ENCODE measurements at regions not wholly inside any gene's neighbourhood (a gene's known extent, or its start where the extent isn't known, plus 50 kb on each side); places are given as distances from the start of the nearest gene placed in this dataset.
"Not testable (repeated sequence)": the region's sequence is repeated elsewhere in the genome, so short reads cannot be mapped to it uniquely, and the experiment has no call there.

DNA sequence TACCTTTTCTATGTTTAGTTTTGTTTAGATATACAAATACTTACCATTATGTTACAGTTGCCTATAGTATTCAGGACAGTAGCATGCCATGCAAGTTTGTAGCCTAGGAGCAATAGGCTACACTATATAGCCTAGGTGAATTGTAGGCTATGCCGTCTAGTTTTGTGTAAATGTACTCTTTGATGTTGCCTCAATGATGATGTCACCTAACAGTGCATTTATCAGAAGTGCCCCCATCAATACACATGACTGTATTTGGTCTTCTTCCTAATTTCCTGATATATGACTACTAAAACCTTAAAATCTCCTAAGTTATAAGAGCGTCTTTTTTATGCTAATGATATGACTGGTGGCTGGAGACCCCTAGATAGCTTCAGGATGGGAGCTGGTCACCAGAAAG, 394.4 kb upstream of the STXBP6 start:
- Histone ChIP-seq H3K4me1 (ENCODE audit: control insufficient read depth, insufficient read depth, low read length) (no peaks in the 10 kb centered on the region), H3K27me3 (ENCODE audit: control insufficient read depth, insufficient read depth, low read length) (no peaks in the 10 kb centered on the region), H3K27ac (ENCODE audit: low read depth, low read length) (no peak overlapping the region), H3K9me3 (ENCODE audit: control insufficient read depth, insufficient read depth, low read length) (no peaks in the 10 kb centered on the region), H3K4me3 (ENCODE audit: low read depth, low read length) (no peak overlapping the region), H3K36me3 (ENCODE audit: control insufficient read depth, insufficient read depth, low read length) (no peaks in the 10 kb centered on the region), H3K9ac (ENCODE audit: low read depth, low read length) (no peak overlapping the region)

DNA sequence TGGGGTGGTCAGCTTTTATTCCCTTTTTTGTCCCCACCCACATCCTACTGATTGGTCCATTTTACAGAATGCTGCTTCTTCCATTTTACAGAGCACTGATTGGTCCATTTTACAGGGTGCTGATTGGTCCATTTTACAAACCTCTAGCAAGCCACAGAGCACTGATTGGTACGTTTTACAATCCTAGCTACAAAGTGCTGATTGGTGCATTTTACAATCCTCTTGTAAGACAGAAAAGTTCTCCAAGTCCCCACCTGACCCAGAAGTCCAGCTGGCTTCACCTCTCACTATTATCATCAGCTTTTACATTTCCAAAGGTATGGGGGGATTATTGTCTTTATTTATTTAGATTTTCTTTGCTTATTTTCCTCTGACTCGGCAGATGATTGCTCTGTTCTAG, 390.4 kb upstream of the STXBP6 start:
- not testable (repeated sequence) for H3K9ac ChIP-seq (ENCODE audit: low read depth, low read length); H3K4me1 ChIP-seq (ENCODE audit: control insufficient read depth, insufficient read depth, low read length); H3K9me3 ChIP-seq (ENCODE audit: control insufficient read depth, insufficient read depth, low read length); H3K4me3 ChIP-seq (ENCODE audit: low read depth, low read length); H3K27me3 ChIP-seq (ENCODE audit: control insufficient read depth, insufficient read depth, low read length); H3K27ac ChIP-seq (ENCODE audit: low read depth, low read length); H3K36me3 ChIP-seq (ENCODE audit: control insufficient read depth, insufficient read depth, low read length)

DNA sequence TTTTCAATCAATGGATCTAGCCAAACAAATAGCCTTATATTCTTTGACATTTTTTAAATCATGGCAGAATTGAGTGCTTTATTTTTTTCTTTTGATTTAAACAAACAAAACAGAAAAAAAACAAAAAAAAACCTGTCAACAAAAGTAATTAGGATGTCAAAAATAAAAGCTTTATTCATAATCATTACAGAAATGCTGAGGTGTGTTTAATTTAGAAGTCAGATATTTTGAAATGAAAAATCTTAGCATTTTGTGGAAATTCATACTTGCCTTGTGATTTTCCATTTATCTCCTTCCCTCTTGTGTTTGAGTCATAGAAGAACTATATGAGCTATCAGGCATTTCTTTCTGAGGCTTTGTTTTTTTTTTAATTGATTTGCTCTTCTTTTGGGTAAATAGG, 387.0 kb upstream of the STXBP6 start:
- H3K27ac ChIP-seq (ENCODE audit: low read depth, low read length) = no peak overlapping the region
- H3K9ac ChIP-seq (ENCODE audit: low read depth, low read length) = no peak overlapping the region
- H3K9me3 ChIP-seq (ENCODE audit: control insufficient read depth, insufficient read depth, low read length) = no peaks in the 10 kb centered on the region
- H3K4me1 ChIP-seq (ENCODE audit: control insufficient read depth, insufficient read depth, low read length) = no peaks in the 10 kb centered on the region
- no peaks in the 10 kb centered on the region for H3K27me3 ChIP-seq (ENCODE audit: control insufficient read depth, insufficient read depth, low read length)
- no peak overlapping the region for H3K4me3 ChIP-seq (ENCODE audit: low read depth, low read length)
- no peaks in the 10 kb centered on the region for H3K36me3 ChIP-seq (ENCODE audit: control insufficient read depth, insufficient read depth, low read length)

DNA sequence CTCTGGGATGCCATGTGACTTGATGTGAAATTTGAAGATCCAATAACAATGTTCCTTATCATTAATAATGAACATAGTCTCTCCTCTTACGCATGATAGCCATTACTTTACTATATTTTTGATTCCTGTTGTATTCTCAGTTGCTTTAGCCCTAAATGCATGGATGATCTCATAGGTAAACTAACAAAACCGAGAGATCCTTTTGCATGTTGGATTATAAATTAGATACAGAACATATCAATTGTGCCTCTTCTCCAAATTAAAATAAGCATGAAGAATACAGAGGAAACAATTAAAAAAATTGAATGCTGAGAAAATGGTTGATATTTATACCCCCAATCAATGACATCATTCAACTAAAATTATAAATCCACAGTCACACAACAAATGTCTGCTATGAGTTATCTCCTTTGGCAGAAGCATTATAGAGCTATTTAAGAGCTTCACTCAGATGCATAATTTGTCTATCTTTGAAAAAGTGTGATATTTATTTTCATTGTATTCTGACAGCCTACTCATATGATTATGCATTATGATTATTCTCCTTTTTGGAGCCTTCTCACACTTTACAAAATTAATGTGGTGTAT, 386.4 kb upstream of the STXBP6 start:
- Histone ChIP-seq H3K9ac (ENCODE audit: low read depth, low read length) (no peak overlapping the region), H3K4me3 (ENCODE audit: low read depth, low read length) (no peak overlapping the region), H3K36me3 (ENCODE audit: control insufficient read depth, insufficient read depth, low read length) (no peaks in the 10 kb centered on the region), H3K27ac (ENCODE audit: low read depth, low read length) (no peak overlapping the region), H3K27me3 (ENCODE audit: control insufficient read depth, insufficient read depth, low read length) (no peaks in the 10 kb centered on the region), H3K9me3 (ENCODE audit: control insufficient read depth, insufficient read depth, low read length) (no peaks in the 10 kb centered on the region), H3K4me1 (ENCODE audit: control insufficient read depth, insufficient read depth, low read length) (no peaks in the 10 kb centered on the region)

DNA sequence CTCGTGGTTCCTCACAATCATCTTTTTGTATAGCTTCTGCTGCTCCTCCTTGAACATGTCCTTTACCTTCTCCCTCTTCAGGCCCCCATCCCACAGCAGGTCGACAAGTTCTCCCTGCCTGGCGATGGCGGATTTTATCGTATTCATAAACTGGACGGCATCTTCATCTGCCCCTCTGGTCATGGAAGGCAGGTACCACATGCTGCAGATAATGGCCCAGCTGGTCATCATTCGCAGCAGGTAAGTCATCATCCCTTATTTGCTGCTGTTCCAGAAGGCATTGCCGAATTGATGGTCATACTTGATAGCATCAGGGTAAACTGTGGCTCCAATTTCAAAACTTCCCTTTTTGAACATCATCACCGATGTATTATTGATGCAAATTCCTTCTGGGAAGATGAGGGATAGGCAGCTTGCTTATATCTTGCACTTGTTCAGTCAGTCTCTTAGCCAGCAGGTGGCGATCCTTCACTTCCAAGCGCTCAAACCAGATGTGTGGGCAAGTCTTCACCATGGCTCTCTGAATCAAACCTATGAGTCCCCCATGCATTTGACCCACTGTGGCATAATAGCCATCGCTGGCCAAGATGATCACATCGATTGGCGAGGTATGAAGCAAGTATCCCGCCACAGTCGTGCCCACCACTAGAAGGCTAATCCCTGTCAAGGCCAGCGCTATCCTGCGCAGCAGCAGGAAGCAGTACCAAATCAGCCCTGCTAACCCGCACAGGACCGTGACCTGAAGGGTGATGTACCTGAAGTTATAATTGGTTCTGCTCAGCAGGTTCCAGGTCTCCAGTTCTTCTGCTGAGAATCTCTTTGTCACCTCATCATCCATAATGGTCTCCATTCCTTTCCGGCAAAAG, 381.5 kb upstream of the STXBP6 start:
- Histone ChIP-seq H3K4me1 (ENCODE audit: control insufficient read depth, insufficient read depth, low read length) (no peaks in the 10 kb centered on the region), H3K9me3 (ENCODE audit: control insufficient read depth, insufficient read depth, low read length) (no peaks in the 10 kb centered on the region), H3K4me3 (ENCODE audit: low read depth, low read length) (no peak overlapping the region), H3K36me3 (ENCODE audit: control insufficient read depth, insufficient read depth, low read length) (no peaks in the 10 kb centered on the region), H3K27ac (ENCODE audit: low read depth, low read length) (no peak overlapping the region), H3K27me3 (ENCODE audit: control insufficient read depth, insufficient read depth, low read length) (no peaks in the 10 kb centered on the region), H3K9ac (ENCODE audit: low read depth, low read length) (no peak overlapping the region)

DNA sequence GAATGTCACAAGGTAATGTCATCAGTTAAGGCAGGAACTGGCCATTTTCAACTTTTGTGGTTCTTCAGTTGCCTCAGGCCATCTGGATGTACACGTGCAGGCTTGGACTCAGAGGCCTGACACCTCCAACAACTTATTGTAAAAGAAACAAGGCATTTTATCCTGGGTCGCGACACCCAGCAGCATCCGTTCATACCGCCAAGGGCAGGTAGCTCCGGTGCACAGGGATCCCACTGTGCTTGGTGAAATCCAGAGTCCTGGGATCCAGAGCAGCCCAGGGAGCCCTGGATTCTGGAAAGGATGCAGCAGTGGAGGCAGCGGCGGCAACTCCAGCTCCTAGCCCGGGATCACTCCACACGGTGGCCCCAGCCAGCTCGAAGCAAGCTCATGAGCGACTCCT, 380.9 kb upstream of the STXBP6 start:
- no peak overlapping the region for H3K4me3 ChIP-seq (ENCODE audit: low read depth, low read length)
- H3K9ac ChIP-seq (ENCODE audit: low read depth, low read length) = no peak overlapping the region
- no peaks in the 10 kb centered on the region for H3K27me3 ChIP-seq (ENCODE audit: control insufficient read depth, insufficient read depth, low read length)
- no peaks in the 10 kb centered on the region for H3K9me3 ChIP-seq (ENCODE audit: control insufficient read depth, insufficient read depth, low read length)
- H3K36me3 ChIP-seq (ENCODE audit: control insufficient read depth, insufficient read depth, low read length) = no peaks in the 10 kb centered on the region
- H3K4me1 ChIP-seq (ENCODE audit: control insufficient read depth, insufficient read depth, low read length) = no peaks in the 10 kb centered on the region
- no peak overlapping the region for H3K27ac ChIP-seq (ENCODE audit: low read depth, low read length)

DNA sequence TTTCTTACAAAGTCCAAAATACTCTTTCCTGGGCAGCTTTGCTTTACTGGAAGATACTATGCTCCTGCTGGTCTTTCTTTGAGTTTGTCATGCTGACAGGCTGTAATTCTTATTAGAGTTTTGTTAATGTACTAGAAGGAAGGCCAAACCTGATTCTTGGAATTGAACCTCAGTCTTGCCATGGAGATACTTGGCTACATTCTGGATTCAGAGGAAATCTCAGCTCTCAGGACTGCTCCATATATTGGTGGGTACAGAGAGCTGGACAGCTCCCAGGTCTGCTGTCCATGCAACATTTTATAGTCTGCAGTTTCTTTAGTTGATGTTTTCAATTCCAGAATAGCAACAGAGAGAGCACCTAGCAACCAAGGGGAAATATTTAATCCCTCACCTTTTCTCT, 363.1 kb upstream of the STXBP6 start:
- Histone ChIP-seq H3K9me3 (ENCODE audit: control insufficient read depth, insufficient read depth, low read length) (no peaks in the 10 kb centered on the region), H3K27me3 (ENCODE audit: control insufficient read depth, insufficient read depth, low read length) (no peaks in the 10 kb centered on the region), H3K4me3 (ENCODE audit: low read depth, low read length) (no peak overlapping the region), H3K27ac (ENCODE audit: low read depth, low read length) (no peak overlapping the region), H3K9ac (ENCODE audit: low read depth, low read length) (no peak overlapping the region), H3K4me1 (ENCODE audit: control insufficient read depth, insufficient read depth, low read length) (no peaks in the 10 kb centered on the region), H3K36me3 (ENCODE audit: control insufficient read depth, insufficient read depth, low read length) (no peaks in the 10 kb centered on the region)

DNA sequence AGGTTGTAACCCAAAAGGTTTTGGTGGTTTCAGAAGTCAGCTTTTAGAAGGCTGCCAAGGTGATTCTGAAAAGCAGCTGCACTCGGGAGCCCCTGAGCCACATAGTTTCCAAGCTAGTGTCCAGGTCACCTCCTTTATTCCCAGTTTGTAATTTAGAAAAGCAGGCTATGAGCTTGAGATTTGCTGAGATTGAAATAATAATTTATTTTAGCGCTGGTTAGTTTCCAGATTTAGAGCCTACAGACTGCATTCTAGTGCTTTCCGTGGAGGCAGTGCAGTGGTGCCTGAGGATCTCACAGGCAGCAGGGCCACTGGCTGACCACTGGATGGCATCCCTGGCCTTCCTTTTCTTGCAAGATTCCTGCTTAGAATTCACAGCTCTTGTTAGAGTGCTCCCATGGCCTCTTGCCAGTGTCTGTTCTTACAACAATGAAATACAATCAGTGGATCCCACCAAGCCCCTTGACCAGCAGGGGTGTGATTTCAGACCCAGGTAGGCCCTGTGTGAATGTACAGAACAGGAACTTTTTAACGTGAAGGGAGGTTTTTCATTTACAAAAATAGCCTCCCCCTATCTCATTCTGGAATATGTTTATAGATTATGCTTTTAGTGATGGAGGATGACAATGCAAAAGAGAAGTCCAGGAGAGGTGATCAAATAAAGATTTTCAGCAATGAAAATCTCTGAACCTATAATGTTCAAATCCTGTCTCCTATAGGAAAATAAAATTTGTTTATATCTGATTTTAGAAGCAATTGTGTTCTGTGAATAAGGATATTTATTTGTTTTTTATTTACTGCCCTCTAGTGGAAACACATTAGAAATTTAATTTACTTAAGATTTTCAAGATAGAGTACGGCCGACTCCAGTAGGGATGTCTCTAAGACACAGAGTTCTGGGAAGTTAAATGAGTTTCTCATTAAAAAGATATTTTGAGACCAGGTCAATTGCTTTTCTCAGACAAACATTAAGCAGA, 362.1 kb upstream of the STXBP6 start:
- Histone ChIP-seq H3K27ac (ENCODE audit: low read depth, low read length) (no peak overlapping the region), H3K9ac (ENCODE audit: low read depth, low read length) (no peak overlapping the region), H3K9me3 (ENCODE audit: control insufficient read depth, insufficient read depth, low read length) (no peaks in the 10 kb centered on the region)

DNA sequence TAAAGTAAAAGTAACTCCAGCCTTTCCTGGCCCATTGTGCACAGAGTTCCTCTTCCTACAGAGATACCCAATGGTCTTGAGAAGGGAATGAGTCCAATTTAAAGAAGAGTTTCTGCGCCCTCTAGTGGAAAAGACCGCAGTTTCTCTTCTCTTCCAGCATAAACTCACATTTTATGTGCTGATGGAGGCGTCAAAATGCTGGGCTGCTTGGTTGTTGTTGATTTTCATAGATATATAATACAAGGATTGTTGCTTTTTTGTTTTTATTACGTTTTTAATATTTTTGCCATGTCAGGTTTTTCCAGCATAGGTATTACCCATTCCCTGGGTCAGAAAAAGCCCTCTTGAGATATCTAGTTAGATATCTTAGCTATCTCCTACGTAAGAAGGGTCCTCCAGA, 356.9 kb upstream of the STXBP6 start:
- no peaks in the 10 kb centered on the region for H3K4me1 ChIP-seq (ENCODE audit: control insufficient read depth, insufficient read depth, low read length)
- no peak overlapping the region for H3K4me3 ChIP-seq (ENCODE audit: low read depth, low read length)
- H3K27me3 ChIP-seq (ENCODE audit: control insufficient read depth, insufficient read depth, low read length) = no peaks in the 10 kb centered on the region
- H3K9ac ChIP-seq (ENCODE audit: low read depth, low read length) = no peak overlapping the region
- no peak overlapping the region for H3K27ac ChIP-seq (ENCODE audit: low read depth, low read length)
- H3K36me3 ChIP-seq (ENCODE audit: control insufficient read depth, insufficient read depth, low read length) = no peaks in the 10 kb centered on the region
- H3K9me3 ChIP-seq (ENCODE audit: control insufficient read depth, insufficient read depth, low read length) = no peaks in the 10 kb centered on the region

More for the DNA sequence above, 362.1 kb upstream of the STXBP6 start:
- Histone ChIP-seq H3K27me3 (ENCODE audit: control insufficient read depth, insufficient read depth, low read length) (no peaks in the 10 kb centered on the region), H3K4me3 (ENCODE audit: low read depth, low read length) (no peak overlapping the region), H3K36me3 (ENCODE audit: control insufficient read depth, insufficient read depth, low read length) (no peaks in the 10 kb centered on the region), H3K4me1 (ENCODE audit: control insufficient read depth, insufficient read depth, low read length) (no peaks in the 10 kb centered on the region)

DNA sequence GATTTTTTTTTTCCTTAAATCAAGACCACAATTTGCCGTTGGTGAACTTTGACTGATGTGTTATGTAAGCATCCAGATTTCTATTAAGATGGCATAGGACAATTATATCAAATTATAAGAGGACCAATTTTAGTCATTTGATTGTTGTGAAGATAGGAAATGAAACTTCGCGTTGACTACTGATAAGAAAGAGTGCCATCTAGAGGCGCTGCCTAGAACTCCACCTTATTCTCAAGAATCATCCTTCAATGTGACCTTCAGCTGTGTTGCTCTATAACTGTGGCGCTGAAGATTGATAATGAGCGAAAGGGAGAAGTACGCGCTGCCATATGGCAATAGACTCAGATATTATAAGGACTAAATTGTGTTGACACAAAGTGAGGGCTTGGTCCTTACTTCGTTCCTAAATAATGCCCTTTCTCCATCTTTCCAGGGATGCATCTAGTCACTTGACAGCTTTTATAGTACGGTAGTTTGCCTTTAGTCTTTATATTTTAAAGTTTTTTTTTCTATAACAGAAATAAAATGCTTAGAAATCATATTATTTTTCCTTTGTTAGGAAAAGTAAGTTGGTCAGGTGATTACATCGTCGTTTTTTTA, 350.8 kb upstream of the STXBP6 start:
- no peak overlapping the region for H3K4me3 ChIP-seq (ENCODE audit: low read depth, low read length)
- no peak overlapping the region for H3K9ac ChIP-seq (ENCODE audit: low read depth, low read length)

More for the DNA sequence above, 350.8 kb upstream of the STXBP6 start:
- Histone ChIP-seq H3K9me3 (ENCODE audit: control insufficient read depth, insufficient read depth, low read length) (no peaks in the 10 kb centered on the region), H3K36me3 (ENCODE audit: control insufficient read depth, insufficient read depth, low read length) (no peaks in the 10 kb centered on the region), H3K27me3 (ENCODE audit: control insufficient read depth, insufficient read depth, low read length) (no peaks in the 10 kb centered on the region), H3K27ac (ENCODE audit: low read depth, low read length) (no peak overlapping the region), H3K4me1 (ENCODE audit: control insufficient read depth, insufficient read depth, low read length) (no peaks in the 10 kb centered on the region)

All from HUES48 (cell line).